ENCODE measurements at regions not wholly inside any gene's neighbourhood (a gene's known extent, or its start where the extent isn't known, plus 50 kb on each side); places are given as distances from the start of the nearest gene placed in this dataset.
A peak's percentile ranks its signal among the peaks of the same experiment; 100 is the strongest.

DNA sequence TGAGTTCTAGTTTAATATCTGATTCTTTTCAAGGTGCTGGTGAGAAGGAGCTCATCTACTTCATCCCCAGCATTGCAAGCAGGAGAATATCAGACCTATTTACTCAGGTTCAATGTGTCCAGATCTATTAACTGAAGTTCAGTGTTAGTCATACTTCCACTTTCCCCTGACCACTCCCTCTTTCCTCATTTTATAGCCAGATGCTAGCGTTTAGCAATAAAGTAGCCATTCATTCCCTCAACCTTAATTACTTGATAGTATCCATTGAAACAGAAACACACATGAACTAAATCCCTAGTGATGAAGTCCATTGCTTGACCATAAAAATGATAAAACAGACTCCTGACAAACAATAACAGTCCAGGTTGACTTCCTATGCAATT, 60.0 kb downstream of the RPL22L1 start:
- no peak for TF ChIP-seq POLR2AphosphoS5 (IDR thresholded peaks at IDR 0.05; ENCODE audit: insufficient read depth, low read depth, low read length)
- TF ChIP-seq, protein P1, sequence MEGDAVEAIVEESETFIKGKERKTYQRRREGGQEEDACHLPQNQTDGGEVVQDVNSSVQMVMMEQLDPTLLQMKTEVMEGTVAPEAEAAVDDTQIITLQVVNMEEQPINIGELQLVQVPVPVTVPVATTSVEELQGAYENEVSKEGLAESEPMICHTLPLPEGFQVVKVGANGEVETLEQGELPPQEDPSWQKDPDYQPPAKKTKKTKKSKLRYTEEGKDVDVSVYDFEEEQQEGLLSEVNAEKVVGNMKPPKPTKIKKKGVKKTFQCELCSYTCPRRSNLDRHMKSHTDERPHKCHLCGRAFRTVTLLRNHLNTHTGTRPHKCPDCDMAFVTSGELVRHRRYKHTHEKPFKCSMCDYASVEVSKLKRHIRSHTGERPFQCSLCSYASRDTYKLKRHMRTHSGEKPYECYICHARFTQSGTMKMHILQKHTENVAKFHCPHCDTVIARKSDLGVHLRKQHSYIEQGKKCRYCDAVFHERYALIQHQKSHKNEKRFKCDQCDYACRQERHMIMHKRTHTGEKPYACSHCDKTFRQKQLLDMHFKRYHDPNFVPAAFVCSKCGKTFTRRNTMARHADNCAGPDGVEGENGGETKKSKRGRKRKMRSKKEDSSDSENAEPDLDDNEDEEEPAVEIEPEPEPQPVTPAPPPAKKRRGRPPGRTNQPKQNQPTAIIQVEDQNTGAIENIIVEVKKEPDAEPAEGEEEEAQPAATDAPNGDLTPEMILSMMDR (IDR thresholded peaks at IDR 0.05; ENCODE audit: extremely low read depth in 1 of 2, insufficient read depth in 1 of 2, low read depth in 1 of 2, low read length in 2 of 2), result no peak
- peak; percentile 4 for TF ChIP-seq POLR2A (IDR thresholded peaks at IDR 0.05; ENCODE audit: low read depth, low read length)
- TF ChIP-seq EZH2 (IDR thresholded peaks at IDR 0.05; ENCODE audit: borderline replicate concordance, low read depth, low read length, severe bottlenecking), result no peak
- no peak for TF ChIP-seq JUN (IDR thresholded peaks at IDR 0.05; ENCODE audit: borderline replicate concordance, insufficient read depth, insufficient read length, low read depth)
- TF ChIP-seq, protein P2, sequence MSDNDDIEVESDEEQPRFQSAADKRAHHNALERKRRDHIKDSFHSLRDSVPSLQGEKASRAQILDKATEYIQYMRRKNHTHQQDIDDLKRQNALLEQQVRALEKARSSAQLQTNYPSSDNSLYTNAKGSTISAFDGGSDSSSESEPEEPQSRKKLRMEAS (IDR thresholded peaks at IDR 0.05; ENCODE audit: insufficient read depth, insufficient read length), result no peak
- TF ChIP-seq MYC (IDR thresholded peaks at IDR 0.05; ENCODE audit: low read depth, low read length), result no peak
- peak; percentile 44 for TF ChIP-seq FOS (IDR thresholded peaks at IDR 0.05; ENCODE audit: borderline replicate concordance, insufficient read depth, low read length)
